HS-27A (cell line): ENCODE measurements at regions not wholly inside any gene's neighbourhood (a gene's known extent, or its start where the extent isn't known, plus 50 kb on each side); places are given as distances from the start of the nearest gene placed in this dataset.
"Not testable (repeated sequence)": the region's sequence is repeated elsewhere in the genome, so short reads cannot be mapped to it uniquely, and the experiment has no call there.

ENCODE experiments used
- DNase-seq: peaks from one replicate; pipeline ENCODE4 v3.0.0-alpha.2; 2012; ENCODE audit warnings: low read depth, missing footprints

- no peak for DNase-seq
Measured at GRCh38 chrX:35622040-35622439, 176.1 kb upstream of the MAGEB16 start.

GRCh38 chrX:35622601-35623000, 175.5 kb upstream of the MAGEB16 start:
- no peak for DNase-seq

DNA sequence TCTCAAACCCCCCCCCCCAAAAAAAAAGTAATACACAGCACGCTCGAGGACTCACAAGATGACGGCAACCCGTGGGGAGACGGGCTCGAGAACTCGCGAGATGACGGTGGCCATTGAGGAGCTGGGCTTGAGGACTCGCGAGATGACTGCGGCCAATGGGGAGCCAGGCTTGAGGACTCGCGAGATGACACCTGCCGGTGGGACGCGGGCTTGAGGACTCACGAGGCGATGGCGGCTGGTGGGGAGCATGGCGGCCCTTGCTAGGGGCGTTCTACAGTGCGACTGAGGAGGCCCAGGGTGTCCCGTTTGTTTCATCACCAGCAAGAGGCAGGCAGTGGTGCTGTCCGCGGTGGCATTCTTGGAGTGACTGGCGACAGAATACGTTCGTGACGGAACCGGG, 172.4 kb upstream of the MAGEB16 start:
- DNase-seq, result no peak

GRCh38 chrX:35626124-35626523, 172.0 kb upstream of the MAGEB16 start:
- DNase-seq, result no peak

GRCh38 chrX:35635971-35636370, 162.2 kb upstream of the MAGEB16 start:
- not testable (repeated sequence) for DNase-seq

GRCh38 chrX:35664833-35665232, 133.3 kb upstream of the MAGEB16 start:
- no peak for DNase-seq

DNA sequence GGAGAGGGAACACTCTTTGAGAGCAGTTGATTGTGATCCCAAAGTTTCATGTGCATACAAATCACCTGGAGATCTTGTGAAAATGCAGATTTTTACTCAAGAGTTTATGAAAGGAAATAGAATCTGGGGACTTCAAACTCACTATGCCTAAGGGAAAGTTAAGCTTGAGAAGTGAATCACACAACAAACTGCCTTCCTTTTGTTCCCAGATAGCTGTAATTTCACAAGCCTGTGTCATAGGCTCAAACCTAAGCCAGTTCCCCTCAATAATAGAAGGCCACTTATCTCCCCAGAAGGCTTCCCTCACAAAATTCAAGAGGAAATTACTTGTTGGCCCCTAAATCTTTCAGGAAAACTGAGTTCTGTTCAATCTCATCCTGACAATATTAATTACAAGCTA, 132.8 kb upstream of the MAGEB16 start:
- DNase-seq, result no peak

DNA sequence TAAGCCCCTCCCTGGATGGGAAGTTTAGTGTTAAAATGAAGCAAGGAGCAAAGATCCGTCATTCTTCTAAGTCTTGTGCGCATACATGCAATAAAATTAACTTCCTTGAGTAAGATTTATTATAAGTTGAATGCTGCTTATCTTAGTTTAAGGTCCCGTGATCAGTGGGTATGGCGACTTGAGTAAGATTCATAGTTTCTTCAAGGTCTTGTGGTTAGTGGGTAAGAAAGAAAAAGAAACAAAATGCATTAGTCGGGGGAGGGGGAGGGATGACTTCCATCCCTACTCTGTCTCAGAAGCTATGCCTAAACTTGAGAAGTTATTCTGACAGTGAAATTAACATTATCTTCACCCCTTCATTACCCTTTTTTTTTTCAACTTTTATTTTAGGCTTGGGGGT, 127.3 kb upstream of the MAGEB16 start:
- DNase-seq, result peak; percentile 3

DNA sequence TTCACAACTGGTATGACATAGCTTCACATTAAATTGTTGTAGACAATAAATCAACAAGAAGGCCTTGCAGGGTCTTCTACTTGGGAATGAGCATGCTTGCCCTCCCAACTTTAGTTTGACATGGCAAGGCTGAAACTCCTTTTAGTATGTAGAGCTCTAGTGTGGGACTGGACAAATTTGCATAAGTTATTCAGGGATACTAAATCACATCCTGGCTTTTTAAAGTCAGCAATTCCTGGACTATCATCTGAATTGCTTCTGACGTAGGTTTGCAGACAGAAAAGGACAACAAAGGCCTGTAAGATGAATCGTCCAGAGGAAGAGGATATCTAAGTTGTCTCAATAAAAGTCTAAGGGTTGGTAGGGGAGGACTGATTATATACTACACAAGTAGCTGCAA, 123.0 kb upstream of the MAGEB16 start:
- DNase-seq, result no peak

GRCh38 chrX:35680940-35681346, 117.2 kb upstream of the MAGEB16 start:
- DNase-seq, result no peak

- DNase-seq, result no peak
Measured at GRCh38 chrX:35682476-35682875, 115.7 kb upstream of the MAGEB16 start.

- no peak for DNase-seq
Measured at GRCh38 chrX:35696760-35697234, 101.3 kb upstream of the MAGEB16 start.

- no peak for DNase-seq
Measured at GRCh38 chrX:35699642-35700041, 98.5 kb upstream of the MAGEB16 start.

GRCh38 chrX:35700121-35700520, 98.0 kb upstream of the MAGEB16 start:
- no peak for DNase-seq

DNA sequence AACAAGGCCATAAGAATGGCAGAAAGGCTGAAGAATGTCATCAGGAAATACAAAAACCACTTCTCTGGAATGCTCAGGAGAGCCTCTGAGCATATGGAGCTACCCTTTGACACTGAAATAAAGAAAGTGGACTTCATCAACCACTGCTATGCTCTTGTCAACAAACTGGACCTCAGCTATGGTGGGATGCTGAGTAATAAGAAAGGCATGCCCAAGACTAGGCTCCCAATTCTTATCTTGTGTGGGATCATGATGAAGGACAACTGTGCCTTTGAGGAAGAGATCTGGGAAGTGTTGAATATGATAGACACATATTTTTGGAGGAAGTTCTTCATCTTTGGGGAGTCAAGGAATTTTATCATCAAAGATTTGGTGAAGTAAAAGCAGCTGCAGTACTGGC, 86.9 kb upstream of the MAGEB16 start:
- peak; percentile 36 for DNase-seq

GRCh38 chrX:35722128-35722527, 76.0 kb upstream of the MAGEB16 start:
- no peak for DNase-seq

GRCh38 chrX:35726176-35726575, 72.0 kb upstream of the MAGEB16 start:
- no peak for DNase-seq

DNA sequence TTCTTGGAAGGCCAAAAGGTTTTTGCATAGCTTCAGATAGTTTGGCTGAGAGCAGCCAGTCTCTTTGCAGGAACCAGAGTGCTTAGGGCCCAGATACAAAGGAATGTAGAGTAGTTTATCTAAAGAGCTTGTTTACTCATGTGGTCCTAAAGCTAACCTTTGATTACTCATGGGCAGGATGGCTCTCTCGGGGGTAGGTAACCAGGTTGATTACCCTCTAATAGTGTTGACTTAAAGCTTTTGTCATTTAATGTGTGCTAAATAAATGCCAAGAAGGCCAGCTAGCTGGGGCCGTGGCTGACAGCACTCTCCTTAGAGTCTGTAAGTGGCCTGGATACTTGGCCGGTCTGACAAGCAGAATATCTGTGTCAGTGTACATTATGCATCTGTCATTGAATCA, 69.7 kb upstream of the MAGEB16 start:
- DNase-seq, result no peak

GRCh38 chrX:35733879-35734278, 64.3 kb upstream of the MAGEB16 start:
- DNase-seq, result no peak

DNA sequence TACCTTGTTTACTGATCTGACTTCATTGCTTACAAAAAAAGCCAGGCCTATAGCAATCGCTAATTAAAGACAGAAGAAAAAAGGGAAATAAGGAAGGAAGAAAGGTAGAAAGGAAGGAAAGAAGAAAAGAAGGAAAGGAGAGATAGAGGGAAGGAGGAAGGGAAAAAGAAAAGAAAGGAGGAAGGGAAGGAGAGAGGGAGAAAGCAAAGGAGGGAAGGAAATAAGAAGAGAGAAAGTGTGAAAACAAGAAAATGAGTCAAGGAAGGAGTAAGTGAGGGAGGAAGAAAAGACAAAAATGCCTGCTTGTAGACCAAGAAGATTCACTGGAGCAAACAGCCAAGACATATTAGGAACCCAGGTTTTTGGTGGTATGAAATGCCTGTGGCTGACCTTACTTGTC, 57.0 kb upstream of the MAGEB16 start:
- DNase-seq, result no peak

DNA sequence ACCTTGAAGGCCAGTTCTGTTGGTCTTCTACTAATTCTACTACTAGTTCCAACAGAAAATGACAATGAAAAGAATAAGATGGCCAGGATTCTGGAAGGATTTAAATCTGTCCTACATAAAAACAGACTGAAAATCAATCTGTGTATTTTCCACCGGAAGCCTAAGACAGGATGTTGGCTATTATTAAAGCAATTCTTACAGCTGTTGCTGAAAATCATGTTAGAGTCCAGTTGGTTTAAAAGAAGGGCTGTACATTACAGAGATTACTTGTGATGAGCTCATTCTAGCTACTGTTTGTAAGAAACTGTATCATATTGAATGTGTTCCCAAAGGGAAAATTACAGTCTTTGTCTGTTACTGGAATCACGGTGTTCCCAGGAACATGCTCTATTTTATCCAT, 54.8 kb upstream of the MAGEB16 start:
- DNase-seq, result no peak
